HEK293 (cell line): ENCODE measurements at regions not wholly inside any gene's neighbourhood (a gene's known extent, or its start where the extent isn't known, plus 50 kb on each side); places are given as distances from the start of the nearest gene placed in this dataset.

Source experiments
- CTCF ChIA-PET: fragments of 350-600 bp; formaldehyde crosslinking; extraction: SDS; loops from one replicate; lab custom pipeline; 2021; ENCODE audit warnings: antibody characterized with exemption; lab: Yijun Ruan, JAX
- POLR2A ChIA-PET: fragments of 300-600 bp; formaldehyde crosslinking; extraction: SDS; loops from one replicate; lab custom pipeline; 2020; ENCODE audit warnings: antibody characterized with exemption, inconsistent platforms; lab: Yijun Ruan, JAX
- H3K27ac ChIP-seq: fragments of 200-500 bp; sonication (Bioruptor generic); 2 replicates; pipeline ENCODE4 v1.5.1; 2014; ENCODE audit warnings: low read depth, low read length, control low read depth, inconsistent platforms; ENCODE audit errors: extremely low read depth
- H3K36me3 ChIP-seq, 2 experiments: fragments of 200-500 bp in 1 of 2; sonication (Bioruptor generic) in 1 of 2; 1 replicate in 1 of 2; 2 replicates in 1 of 2; pipeline ENCODE4 v1.5.1; 2014 to 2017; ENCODE audit warnings: inconsistent platforms in 2 of 2, low read length in 2 of 2; ENCODE audit not compliant: control insufficient read depth in 2 of 2, insufficient read depth in 1 of 2
- H3K4me1 ChIP-seq: fragments of 200-500 bp; sonication (Bioruptor generic); 2 replicates; pipeline ENCODE4 v1.5.1; 2014; ENCODE audit warnings: mild to moderate bottlenecking, low read length, inconsistent platforms; ENCODE audit not compliant: control insufficient read depth, insufficient read depth
- H3K4me3 ChIP-seq: 2 replicates; pipeline ENCODE4 v1.5.1; 2011; ENCODE audit warnings: low read depth, mild to moderate bottlenecking, control low read depth, low read length, moderate library complexity
- H3K9me3 ChIP-seq: fragments of 200-500 bp; sonication (Bioruptor generic); 2 replicates; pipeline ENCODE4 v1.5.1; 2014; ENCODE audit warnings: low read depth, low read length, inconsistent platforms; ENCODE audit not compliant: control insufficient read depth, insufficient read depth
- BCL6B ChIP-seq: fragments of 450-650 bp; formaldehyde crosslinking; IDR thresholded peaks from 2 replicates; pipeline ENCODE4 v1.5.1; 2017; ENCODE audit warnings: missing biosample characterization, missing genetic modification characterization
- HOXD13 ChIP-seq: sonication (generic); formaldehyde crosslinking; IDR thresholded peaks from 2 replicates; pipeline ENCODE4 v1.8.0; 2022; ENCODE audit warnings: missing genetic modification reagents, borderline replicate concordance
- KLF1 ChIP-seq: fragments of 450-650 bp; formaldehyde crosslinking; IDR thresholded peaks from 2 replicates; pipeline ENCODE4 v1.5.1; 2016; ENCODE audit warnings: missing biosample characterization, missing genetic modification characterization
- SCRT2 ChIP-seq: fragments of 450-650 bp; formaldehyde crosslinking; IDR thresholded peaks from 2 replicates; pipeline ENCODE4 v1.5.1; 2016; ENCODE audit warnings: missing biosample characterization, missing genetic modification characterization
- SP3 ChIP-seq: fragments of 450-650 bp; formaldehyde crosslinking; IDR thresholded peaks from 2 replicates; pipeline ENCODE4 v1.5.1; 2016; ENCODE audit warnings: missing biosample characterization, missing genetic modification characterization
- ZBTB21 ChIP-seq: fragments of 450-650 bp; formaldehyde crosslinking; IDR thresholded peaks from 2 replicates; pipeline ENCODE4 v1.5.1; 2017; ENCODE audit warnings: missing biosample characterization, missing genetic modification characterization
- ZNF155 ChIP-seq: fragments of 450-650 bp; formaldehyde crosslinking; IDR thresholded peaks from 2 replicates; pipeline ENCODE4 v1.5.1; 2016; ENCODE audit warnings: missing biosample characterization, missing genetic modification characterization
- ZNF513 ChIP-seq: fragments of 450-650 bp; IDR thresholded peaks from 2 replicates; pipeline ENCODE4 v1.5.1; 2018; ENCODE audit warnings: missing biosample characterization, missing genetic modification characterization
- ZNF518A ChIP-seq: fragments of 450-650 bp; formaldehyde crosslinking; conservative IDR thresholded peaks from 2 replicates; pipeline ENCODE4 v1.5.1; 2016; ENCODE audit warnings: low read depth, missing biosample characterization, missing genetic modification characterization
- ZNF707 ChIP-seq: fragments of 450-650 bp; formaldehyde crosslinking; IDR thresholded peaks from 2 replicates; pipeline ENCODE4 v1.5.1; 2016; ENCODE audit warnings: missing biosample characterization, missing genetic modification characterization
- ZNF76 ChIP-seq: fragments of 450-650 bp; formaldehyde crosslinking; IDR thresholded peaks from 2 replicates; pipeline ENCODE4; 2016; ENCODE audit warnings: low read depth, missing biosample characterization, missing genetic modification characterization, borderline replicate concordance

- H3K27ac ChIP-seq = no peak overlapping the region
- no peak overlapping the region for H3K4me3 ChIP-seq
- H3K9me3 ChIP-seq = no peaks in the 10 kb centered on the region
- no peaks in the 10 kb centered on the region for H3K36me3 ChIP-seq
- ChIA-PET POLR2A (no interaction called here), CTCF (no interaction called here)
- no peak for TF ChIP-seq ZNF76 (tag by site-specific recombination)
- H3K4me1 ChIP-seq = no peaks in the 10 kb centered on the region
Measured at GRCh38 chr3:78235841-78236240, 1195.9 kb downstream of the ROBO2 start.

- no peaks in the 10 kb centered on the region for H3K36me3 ChIP-seq
- H3K9me3 ChIP-seq = no peaks in the 10 kb centered on the region
- POLR2A ChIA-PET = no interaction called here
- TF ChIP-seq SP3 (tag by site-specific recombination) (no peak), HOXD13 (CRISPR knock-in tag) (no peak), ZNF518A (no peak), KLF1 (no peak), ZNF513 (tag by site-specific recombination) (no peak), BCL6B (tag by site-specific recombination) (no peak)
- no peak overlapping the region for H3K4me3 ChIP-seq
- no peaks in the 10 kb centered on the region for H3K4me1 ChIP-seq
- CTCF ChIA-PET = no interaction called here
- H3K27ac ChIP-seq = no peak overlapping the region
Measured at GRCh38 chr3:78238811-78239210, 1198.9 kb downstream of the ROBO2 start.

GRCh38 chr3:78242724-78243123 lies 1202.8 kb downstream of the ROBO2 start:
- no peaks in the 10 kb centered on the region for H3K36me3 ChIP-seq
- no peaks in the 10 kb centered on the region for H3K4me1 ChIP-seq
- no peak overlapping the region for H3K27ac ChIP-seq
- ChIA-PET CTCF (no interaction called here), POLR2A (no interaction called here)
- no peak overlapping the region for H3K4me3 ChIP-seq
- H3K9me3 ChIP-seq = no peaks in the 10 kb centered on the region
- TF ChIP-seq SCRT2 (tag by site-specific recombination) (no peak), ZNF155 (tag by site-specific recombination) (no peak)

GRCh38 chr3:78244136-78244535 lies 1204.2 kb downstream of the ROBO2 start:
- no peak overlapping the region for H3K4me3 ChIP-seq
- H3K4me1 ChIP-seq = no peaks in the 10 kb centered on the region
- no peaks in the 10 kb centered on the region for H3K9me3 ChIP-seq
- no peaks in the 10 kb centered on the region for H3K36me3 ChIP-seq
- CTCF ChIA-PET = no interaction called here
- TF ChIP-seq ZBTB21 (no peak), ZNF707 (tag by site-specific recombination) (no peak)
- TF ChIP-seq, all 188 proteins: peak for 0
- no peak overlapping the region for H3K27ac ChIP-seq
- POLR2A ChIA-PET = no interaction called here
